ENCODE measurements at regions not wholly inside any gene's neighbourhood (a gene's known extent, or its start where the extent isn't known, plus 50 kb on each side); places are given as distances from the start of the nearest gene placed in this dataset.
A peak's percentile ranks its signal among the peaks of the same experiment; 100 is the strongest.

DNA sequence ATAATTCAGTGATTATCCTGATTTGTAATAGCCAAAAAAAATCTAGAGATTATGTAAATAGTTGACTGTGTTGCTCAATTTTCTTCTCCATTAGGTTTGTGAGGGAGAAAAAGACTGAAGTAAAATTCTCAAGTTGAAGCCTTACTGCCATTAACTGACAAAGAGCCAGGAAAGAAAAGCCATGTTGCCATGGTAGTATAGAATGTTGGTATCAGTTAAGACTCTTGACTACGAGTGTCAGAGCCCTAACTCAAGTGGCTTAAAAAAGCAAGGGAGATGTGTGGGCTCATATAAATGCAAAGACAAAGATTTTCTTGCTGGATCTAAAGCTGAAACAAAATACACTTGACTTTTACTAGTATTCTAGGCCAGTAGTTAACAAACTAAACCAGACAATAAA is 571.7 kb downstream of the KCTD16 start:
- peak; percentile 12 for DNase-seq

DNA sequence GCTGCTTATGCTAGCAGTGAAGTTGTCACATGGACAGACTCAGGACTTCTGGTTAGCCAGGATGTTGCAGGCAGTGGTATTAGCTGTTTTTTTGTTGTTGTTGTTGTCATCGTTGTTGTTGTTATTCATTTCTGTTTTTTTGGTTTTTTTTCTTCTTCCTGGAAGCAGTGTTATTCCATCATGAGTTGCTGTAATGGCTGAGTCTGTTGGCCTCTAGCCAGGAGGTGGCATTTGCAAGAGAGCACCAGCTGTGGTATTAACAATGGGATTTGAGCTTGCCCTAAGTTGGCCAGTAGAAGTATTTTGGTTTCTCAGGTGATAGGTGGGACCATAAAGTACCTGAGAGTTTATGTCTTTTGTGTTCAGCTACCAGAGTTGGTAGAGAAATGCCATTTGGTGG is 561.1 kb downstream of the KCTD16 start:
- no peak for DNase-seq

DNA sequence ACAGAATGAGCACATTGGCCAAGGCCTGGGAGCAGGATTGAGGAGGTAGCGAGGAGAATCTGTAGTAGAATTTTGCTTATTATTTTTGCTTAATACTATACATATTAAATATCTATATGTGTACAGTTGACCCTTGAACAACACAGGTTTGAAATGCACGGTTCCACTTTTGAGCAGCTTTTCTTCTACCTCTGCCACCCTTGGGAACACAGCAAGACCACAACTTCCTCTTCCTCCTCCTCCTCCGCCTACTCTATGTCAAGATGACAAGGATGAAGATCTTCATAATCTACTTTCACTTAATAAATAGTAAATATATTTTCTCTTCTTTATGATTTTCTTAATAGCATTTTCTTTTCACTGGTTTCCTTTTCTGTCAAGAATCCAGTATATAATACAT is 541.4 kb downstream of the KCTD16 start:
- DNase-seq = no peak

DNA sequence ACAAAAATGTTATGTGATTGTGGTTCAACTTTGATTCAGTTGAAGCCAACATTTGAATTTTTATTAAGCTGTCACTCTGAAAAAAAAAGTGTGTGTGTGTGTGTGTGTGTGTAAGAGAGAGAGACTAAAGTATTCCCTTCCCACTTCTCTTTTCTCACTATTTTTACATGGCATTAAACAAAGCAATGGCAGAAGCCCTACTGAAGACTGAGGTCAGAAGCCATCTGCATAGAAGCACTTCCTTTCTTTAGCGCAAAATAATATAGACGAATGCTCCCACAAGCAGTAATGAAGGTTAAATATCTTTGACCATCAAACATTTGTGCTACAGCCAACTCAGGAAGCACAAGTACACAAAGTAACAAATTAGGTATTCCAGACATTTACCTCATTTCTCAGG is 540.5 kb downstream of the KCTD16 start:
- no peak for DNase-seq

DNA sequence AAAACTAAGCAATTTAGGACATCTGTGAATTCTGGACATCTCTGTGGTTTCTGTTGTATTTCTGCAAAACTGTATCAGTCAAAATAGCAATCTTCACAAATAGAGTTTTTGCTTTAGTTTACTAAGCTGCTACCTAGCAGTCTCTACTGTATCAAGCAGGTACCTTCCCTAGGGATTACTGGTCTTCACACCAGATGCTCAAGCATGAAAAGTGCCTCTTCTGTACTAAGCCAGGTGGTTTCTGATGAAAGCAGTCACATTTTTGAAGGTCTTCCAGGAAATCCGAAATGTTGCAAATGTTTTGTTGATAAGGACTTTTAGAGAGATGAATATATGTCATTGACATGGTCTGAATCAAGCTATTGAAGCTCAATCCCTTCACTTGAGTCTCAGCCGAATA is 540.0 kb downstream of the KCTD16 start:
- DNase-seq = no peak

DNA sequence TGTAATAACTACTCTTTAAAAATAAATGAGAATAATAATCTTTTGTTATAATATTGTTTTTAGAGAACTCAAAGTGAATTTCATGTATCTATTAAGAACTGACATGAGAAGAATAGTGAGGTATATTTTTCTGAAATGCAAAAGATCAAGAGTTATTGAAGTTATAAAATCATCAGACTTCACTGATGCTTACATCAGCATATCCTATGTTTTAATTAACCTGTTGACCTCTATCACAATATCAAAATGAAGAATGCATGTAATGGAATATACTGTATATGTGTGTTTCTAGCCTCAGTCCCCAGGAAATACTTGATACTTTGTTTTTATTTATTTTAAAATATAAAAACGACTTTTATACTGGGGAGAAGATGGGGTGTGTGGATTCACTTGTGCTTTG is 533.1 kb downstream of the KCTD16 start:
- no peak for DNase-seq

DNA sequence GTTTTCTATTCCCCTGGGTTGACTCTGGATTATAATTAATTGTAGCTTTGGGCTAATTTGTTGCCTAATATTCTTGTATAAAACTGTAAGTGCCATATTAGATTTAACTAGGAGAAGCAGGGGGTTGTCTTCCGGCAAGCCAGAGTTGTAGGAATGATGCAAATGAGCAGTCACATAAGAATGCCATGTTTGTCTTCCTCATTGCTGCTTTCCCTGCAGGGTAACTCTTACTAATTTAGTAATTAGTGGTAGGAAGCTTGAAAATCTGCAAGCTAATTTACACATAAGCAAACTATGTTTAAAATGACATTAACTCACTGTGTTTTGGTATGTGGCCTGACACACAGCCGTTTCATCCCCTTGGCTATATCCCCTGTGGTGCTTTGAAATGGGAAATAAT is 527.8 kb downstream of the KCTD16 start:
- DNase-seq = no peak

DNA sequence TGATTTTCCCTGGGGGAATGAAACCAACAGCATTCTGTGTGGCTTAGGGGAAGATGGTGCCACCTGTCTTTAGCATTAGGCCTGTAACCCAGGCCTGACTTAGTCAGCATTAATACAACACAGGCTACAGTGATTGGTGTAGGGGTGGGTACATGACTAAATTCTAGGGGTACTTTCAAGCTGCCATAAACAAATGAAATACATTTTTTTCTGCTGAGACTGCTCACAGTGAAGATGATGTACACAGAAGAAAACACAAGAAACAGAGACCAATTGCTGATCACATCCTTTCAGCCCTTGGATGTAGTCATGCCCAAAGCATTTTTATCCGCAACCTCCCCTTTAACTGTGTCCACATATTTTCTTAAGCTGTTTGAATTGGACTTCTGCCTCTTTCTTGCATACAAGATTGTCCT is 527.2 kb downstream of the KCTD16 start:
- peak; percentile 5 for DNase-seq

DNA sequence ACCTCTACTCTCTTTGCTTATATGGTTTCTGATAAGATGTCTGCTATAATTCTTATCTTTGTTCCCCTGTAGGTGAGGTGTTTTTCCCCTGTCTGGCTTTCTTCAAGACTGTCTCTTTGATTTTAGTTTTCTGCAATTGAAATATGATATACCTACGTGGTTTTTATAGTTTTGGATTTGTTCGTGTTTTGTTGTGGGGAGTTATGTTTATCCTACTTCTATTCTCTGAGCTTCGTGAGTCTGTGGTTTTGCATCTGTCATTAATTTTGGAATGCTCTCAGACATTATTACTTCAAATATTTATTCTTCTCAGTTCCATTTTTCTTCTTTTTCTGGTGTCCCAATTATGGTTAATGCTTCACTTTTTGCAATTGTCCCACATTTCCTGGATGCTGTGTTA is 521.3 kb downstream of the KCTD16 start:
- no peak for DNase-seq

DNA sequence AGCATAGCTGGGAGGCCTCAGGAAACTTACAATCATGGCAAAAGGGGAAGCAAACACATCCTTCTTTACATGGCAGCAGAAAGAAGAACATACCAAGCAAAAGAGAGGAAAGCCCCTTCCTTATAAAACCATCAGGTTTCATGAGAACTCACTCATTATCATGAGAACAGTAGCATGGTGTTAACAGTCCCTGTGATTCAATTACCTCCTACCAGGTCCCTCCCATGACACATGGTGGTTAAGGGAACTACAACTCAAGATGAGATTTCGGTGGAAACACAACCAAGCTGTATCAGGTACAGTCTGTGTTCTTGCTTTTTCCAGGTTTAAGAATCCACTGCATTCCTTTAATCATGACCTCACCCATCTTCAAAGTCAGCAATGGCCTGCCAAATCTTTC is 514.2 kb downstream of the KCTD16 start:
- peak; percentile 13 for DNase-seq

DNA sequence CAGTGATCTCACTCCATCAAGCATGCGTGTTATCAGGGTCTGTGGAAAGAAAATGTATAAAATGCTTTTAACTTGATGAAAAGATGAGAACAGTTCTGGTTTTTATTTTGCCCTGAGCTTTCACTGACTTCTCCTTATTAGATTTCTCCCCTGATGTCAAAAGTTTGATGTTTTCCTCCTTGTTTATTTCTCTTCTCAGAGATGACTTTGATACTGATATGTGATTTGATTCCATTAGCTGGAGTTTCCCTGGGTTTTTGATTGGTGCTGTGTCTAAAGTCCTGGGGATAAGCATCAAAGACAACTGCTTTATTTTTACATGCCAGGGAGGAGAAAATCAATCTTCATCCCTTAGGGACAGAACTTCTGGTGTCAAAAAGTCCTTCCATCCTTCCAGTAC is 510.0 kb downstream of the KCTD16 start:
- no peak for DNase-seq

DNA sequence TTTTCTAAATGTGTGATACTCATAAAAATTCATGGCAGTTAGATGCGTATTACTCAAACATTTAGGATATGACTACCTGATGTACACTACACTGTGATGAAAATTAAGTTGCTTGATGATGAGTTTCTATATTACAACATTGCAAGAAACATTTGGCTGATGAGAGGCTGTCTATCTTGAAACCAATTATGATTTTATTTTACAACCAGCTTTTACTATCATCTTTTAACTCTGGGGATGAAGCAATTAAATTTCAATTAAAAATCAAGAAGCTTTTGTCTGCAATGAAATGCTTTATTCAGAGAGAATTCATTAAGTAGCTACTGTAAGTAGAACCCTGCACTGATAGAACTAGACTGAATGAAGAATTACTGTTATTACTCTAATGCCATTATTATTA is 500.4 kb downstream of the KCTD16 start:
- DNase-seq = no peak

DNA sequence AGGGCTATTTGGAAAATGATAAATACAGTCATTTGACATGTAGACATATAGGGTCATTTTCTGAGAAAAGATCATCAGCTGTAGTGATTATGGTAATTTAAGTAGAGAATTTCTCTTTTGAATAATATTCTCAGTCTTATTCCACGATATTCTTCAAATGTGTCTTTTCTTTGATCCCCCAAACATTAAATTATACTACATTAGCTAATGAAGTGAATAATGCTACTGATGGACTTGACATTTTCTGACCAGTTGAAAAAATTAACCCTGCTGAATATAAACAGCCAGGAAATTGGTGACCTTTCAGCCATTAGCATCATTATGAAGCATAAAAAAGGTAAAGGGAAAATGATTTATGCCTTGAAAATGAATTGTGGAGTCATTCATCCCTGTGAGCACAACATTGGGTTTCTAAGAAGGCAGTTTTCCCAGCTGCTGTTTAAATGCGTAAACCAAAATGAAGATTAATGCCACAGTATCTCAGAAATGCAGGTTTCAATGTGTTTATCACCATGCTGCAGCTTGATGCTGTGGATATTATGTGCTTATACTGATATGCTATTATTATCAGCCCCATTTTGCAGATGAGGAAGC is 489.1 kb downstream of the KCTD16 start:
- DNase-seq = no peak

DNA sequence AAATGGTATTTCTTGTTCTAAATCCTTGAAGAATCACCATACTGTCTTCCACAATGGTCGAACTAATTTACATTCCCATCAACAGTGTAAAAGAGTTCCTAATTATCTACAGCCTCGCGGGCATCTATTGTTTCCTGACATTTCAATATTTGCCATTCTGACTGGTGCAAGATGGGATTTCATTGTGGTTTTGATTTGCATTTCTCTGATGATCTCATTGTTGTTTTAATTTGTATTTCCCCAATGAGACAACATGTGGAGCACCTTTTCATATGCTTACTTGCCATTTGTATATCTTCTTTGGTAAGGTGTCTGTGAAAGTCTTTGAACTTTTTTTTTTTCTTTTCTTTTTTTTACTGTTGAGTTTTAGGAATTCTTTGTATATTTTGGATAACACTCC is 473.6 kb downstream of the KCTD16 start:
- DNase-seq = no peak

DNA sequence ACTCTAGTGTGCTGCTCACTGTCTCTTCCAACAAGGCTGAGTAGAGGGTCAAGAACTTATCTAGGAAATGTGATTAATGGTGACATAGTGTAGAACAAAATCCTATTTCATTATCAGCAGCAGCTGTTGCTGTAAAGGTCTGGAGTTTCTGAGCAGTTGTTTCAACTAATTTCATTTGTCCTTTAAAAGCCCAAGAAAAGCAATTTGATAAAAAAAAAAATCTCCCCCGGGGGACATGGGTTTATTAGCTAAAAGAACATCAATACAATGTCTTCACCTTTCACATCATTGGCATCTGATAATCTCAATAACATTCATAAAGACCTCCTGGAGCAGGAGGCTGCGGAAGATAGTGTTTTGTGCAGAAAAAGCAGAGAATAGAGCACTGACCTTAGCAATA is 468.1 kb downstream of the KCTD16 start:
- DNase-seq = no peak

DNA sequence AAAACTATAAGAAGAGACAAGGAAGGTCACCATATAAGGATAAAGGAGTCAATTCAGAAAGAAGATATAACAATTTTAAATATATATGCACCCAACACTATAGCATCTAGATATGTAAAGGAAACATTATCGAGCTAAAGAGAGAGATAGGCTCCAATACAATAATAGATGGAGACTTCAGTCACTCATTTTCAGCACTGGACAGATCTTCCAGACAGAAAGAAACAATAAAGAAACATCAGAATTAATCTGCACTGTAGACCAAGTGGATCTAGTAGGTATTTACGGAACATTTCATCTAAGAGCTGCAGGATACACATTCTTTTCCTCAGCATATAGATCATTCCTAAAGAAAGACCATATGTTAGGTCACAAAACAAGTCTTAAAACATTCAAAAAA is 463.5 kb downstream of the KCTD16 start:
- DNase-seq = no peak

DNA sequence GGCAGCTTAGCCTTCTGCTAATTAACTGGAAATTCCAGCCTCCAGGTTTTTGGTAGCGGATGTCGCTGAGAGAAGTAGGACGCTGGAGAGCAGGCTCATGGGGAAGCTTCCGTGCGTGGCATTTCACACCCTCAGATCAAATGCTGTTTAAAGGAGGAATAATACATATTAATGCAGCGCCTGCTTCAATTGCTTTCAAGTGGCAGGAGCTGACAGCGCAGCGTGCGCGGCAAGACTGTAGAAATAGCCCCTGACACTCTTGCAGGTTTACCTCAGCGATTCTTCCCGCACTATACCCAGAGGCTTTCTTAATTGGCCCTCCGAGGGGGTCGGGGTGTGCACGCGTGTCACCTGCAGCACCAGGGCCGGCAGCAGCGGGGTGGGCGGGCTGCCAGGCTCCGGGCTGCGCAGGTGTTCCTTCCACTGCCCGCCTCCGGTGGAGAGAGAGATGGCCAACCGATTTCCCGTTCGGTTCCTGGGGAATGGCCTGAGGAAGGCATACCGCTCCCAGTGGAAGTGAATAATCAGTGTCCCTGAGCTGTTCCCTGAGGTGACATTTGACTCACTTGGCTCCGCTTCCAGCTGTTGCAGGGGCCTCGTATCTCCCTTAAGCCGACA is 427.9 kb downstream of the KCTD16 start:
- peak; percentile 86 for DNase-seq

DNA sequence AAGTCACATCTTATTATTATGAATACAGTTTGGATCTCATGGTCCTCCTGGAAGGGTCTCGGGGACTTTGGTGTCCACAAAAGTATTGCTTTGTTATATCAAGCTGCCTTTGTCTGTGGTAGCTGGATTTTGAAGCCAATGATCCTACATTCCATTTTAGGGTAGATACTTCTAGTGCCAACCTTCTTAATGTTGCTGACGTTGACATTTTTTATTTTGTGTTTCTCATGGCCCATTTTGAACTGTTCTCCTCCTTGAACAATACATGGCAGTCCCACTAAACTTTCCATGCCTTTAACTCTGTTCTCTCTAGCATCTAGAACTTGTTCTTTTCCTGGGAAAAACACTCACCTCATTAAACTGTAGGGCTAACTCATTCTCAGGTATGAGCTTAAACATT is 425.8 kb downstream of the KCTD16 start:
- DNase-seq = no peak

DNA sequence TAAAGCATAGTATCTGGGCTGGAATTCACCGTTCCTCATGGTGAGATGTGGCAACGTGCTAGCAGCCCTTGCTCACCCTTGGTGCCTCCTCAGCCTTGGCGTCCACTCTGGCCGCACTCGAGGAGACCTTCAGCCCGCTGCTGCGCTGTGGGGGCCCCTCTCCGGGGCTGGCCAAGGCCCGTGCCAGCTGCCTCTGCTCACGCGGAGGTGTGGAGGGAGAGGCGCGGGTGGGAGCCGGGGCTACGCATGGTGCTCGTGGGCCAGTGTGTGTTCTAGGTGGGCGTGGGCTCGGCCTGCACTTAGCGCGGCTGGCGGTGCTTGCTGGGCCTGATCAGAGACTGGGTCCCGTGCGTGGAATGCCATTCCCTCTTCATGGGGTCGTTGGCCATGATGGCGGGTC is 424.2 kb downstream of the KCTD16 start:
- no peak for DNase-seq

DNA sequence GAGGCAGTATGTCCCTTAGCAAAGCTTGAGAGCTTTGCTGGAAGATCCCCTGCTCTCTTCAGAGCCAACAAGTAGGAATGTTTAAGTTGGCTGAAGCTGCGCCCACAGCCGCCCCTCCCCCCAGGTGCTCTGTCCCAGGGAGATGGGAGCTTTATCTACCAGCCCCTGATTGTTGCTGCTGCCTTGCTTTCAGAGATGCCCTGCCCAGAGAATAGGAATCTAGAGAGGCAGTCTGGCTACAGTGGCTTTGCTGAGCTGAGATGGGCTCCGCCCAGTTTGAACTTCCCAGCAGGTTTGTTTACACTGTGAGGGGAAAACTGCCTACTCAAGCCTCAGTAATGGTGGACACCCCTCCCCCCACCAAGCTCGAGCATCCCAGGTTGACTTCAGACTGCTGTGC is 423.6 kb downstream of the KCTD16 start:
- DNase-seq = peak; percentile 61

DNA sequence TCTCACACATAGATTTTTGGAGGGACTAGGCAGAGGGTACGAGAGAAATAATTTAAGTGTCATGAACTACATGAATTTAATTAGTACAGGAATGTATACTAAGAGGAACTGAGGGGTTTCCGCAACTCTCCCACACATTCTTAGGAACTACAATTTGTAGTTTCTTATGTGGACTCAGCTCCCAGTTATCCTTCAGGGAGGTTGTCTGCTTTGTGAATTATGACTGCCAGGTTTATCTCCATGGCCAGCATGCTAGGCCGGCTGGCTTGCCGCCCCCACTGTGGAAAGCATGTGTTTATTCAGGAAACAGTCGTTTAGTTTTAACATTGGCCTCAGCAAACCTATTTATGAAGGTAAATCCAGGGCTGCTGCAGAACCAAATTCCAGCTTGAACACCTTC is 415.0 kb downstream of the KCTD16 start:
- no peak for DNase-seq

DNA sequence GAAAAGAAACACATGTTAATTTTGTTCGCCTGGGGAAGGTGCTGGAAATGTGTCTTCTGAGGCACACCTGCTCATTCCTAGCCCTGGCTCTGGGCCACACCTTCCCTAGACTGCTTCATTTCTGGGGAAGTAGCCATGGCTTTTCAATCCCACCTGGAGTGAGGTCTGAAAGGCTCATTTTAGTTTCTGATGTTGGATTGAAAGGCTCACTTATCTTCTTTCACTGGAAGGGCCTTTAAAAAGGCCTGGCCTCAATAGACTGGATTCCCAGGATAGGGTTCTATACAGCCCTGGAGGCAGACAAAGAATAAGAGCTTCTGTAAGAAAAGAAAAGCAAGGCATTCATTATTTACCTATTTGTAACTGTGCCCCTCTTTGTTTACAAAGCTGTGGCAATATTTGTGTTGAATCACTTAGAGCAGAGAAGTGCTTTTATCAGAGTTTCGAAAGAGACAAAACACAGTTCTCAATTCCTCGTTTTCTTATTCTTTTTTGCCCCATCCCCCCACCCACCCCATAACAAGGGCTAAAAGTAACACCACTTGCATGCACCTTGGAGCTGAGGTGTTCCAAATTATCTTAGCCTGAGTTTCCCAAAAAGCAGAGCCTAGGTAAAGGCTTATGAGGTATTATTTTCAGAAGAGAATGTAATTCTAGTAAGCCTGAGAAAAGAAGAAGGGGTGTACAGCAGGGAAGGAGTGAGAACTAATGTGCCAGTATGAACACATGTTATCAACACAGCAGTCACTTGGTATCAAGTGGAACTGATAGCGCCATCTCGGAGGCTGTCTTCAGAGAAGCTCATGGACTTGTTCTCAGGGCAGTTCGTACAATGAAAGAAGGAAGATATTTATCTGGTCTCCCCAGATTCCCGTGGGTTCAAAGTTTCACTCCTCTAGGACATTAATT is 413.1 kb downstream of the KCTD16 start:
- DNase-seq = peak; percentile 60

DNA sequence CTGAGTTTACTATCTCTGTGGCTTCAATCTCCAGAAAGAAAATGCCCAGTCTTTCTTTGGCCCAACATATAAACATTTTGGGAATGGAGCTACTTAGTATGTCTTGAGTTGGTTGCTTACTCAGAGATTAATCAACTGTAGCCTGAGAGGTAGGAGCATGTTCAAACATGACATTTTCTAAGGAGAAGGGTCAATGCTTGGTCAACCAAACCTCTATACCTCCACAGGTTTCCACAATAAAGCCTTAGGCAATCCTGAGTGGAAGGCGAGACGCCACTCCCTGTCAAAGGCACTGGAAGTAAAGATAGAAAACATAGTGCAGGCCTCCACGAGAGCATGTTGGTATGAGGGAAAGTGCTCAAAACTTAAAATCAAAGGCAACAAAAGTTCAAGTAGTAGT is 411.4 kb downstream of the KCTD16 start:
- no peak for DNase-seq

DNA sequence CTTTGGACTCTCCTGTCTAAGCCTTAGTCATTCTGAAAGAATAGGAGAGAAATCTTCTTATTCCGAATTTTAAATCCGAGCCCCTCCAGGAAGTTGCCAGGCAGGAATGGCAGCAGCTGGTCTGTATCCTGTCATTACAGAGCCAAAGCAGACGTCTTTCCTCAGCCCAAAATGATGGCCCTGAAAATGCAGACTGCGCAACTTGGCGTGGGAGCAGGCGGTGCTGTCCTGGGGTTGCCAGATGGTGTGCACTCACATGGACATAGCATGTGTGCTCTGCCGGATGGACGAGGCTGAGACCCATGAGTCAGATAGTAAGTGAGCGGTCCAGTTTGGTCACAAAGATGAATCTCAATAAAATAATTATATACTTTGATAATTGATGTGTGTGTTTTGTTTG is 410.4 kb downstream of the KCTD16 start:
- no peak for DNase-seq

Data from DMS53 (cell line).